NCI-H2081 (cell line): ENCODE measurements at regions not wholly inside any gene's neighbourhood (a gene's known extent, or its start where the extent isn't known, plus 50 kb on each side); places are given as distances from the start of the nearest gene placed in this dataset.

ENCODE experiments used
- DNase-seq, 2 experiments: peaks; one replicate each; lab custom pipeline; 2025; lab: John Stamatoyannopoulos, UW

DNA sequence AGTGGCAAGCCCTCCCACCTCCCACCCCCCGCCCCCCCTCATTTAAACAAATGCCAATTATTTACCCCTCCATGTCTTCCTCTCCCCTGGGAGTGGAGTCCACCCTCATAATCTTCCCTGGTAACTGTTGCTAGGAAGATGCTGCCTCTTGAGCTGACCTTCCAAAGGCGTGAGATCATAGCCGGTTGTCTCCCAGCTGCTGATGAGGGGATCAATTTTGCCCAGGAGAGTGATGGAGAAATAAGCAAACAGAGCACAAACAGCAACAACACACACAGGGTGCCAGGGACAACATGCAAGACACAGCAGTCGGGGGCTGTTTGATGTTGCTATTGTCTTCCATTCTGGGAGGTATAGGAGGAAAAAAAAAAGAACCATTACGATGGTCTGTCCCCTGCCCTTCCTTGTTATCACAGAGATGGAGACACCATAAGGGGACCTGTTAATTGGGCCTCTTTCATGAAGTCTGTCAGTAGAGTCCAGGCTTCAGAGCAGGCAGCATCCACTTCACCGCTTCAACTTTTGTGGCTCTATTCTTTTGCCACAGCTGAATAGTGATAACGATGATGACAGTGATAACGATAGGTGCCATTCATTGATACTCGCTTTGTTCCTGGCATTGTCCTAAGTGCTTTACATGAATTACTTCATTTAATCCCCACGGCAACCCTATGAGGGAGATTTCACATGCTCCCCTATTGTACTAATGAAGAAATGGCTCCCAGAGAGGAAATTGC, 76.9 kb upstream of the RGMA start:
- DNase-seq = no peak

DNA sequence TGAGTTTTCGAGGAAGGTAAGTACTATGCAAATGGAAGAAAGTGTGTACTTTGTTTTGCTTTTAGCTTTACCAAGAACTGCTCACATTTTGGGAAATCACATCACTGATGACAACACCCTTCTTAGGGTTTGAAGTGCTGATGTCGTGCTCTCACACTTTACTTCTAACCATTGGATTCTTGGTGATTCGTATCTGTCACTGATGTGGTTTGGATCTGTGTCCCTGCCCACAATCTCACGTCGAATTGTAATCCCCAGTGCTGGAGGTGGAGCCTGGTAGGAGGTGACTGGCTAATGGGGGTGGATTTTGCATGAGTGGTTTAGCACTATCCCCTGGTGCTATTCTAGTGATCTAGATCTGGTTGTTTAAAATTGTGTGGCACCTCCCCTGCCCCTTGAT, 75.4 kb upstream of the RGMA start:
- DNase-seq = no peak

DNA sequence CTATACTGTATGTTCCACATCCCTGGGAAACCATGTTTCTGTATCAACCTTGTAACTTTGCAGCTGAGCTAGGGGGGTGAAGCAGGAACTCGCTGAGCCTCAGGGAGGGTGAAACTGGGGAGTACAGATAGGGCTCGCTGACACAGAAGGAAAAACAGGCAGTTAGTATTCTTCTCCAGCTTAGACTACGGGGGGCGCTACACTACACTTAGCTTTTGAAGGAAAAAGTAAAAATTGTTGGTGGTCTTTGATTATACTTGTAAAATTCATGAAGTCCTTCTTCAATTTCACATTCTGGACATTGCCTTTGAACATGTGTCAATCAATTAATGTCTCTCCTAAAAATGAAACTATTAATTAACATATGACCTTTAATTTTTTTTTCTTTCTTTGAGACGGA, 73.5 kb upstream of the RGMA start:
- DNase-seq = no peak

DNA sequence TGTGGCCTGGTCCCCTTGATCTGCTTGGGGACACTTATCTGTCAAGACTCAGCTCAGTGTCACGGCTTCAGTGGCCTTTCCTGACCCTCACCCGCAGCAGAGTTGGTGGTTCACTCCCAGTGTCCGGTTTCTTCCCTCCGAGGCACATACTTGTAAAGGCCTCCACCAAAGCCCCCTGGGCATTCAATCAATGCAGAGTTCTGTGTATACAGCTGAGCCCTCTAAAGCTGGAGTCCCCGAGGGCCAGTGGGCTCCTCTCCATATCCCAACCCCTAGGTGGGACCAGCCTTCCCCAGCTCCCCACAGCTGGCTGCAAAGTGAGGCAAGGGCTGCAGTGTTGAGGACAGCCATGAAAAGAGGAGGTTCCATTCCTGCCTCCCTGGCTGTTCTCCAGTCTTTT, 70.9 kb upstream of the RGMA start:
- no peak for DNase-seq

DNA sequence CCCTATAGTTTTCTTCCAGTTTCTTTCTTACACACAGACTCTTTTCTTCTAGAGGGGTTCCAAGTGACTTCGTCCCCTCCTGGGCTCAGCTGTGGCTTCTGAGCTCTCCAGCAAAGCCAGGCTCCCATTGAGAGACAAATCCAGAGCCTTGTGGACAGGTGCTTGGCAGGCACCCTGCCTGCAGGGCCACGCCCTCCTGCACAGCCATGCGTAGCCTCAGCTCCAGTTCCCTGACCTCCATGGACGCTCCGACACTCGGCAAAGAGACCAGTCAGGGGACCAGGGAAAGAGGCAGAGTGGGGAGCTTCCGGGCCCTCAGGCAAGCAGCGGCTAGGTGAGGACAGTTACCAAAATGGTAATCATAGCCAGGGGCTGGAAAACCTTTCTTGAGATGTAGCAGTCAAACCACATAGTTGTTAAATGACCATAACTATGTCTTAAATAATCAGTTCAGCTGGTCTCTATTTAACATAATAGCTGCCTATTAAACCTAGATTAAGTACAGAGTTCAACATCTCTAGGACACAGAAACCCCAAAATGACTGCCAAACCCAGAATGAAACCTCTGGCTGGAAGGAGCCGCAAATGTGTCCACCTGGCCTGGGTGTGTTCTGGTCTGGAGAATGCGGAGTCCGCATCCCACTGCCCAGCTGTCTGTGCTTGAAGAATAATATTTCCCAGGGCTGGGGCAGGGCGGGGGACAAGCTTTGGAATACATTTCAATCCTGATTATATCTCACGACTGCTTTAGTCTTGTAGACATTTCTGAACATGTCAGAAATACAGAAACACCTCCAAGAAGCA, 69.3 kb upstream of the RGMA start:
- no peak for DNase-seq

DNA sequence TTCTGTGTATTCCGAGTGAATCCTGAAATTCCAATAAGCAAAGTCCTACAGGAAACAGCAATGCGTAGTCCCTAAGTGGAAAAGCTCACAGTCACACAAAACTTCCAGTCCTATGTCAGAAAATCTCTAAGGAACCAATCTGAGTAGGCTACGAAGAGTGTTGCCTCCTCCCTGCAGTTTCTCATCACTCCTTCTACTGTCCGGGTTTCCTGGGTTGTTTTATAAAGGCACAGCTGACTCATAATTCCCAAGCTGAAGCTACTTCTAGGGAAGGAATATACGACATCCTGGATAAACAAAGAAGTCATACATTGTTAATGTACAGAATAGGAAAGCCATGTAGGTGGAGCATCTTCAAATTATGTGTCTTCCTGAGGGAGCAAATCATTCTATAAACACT, 65.7 kb upstream of the RGMA start:
- DNase-seq = no peak

DNA sequence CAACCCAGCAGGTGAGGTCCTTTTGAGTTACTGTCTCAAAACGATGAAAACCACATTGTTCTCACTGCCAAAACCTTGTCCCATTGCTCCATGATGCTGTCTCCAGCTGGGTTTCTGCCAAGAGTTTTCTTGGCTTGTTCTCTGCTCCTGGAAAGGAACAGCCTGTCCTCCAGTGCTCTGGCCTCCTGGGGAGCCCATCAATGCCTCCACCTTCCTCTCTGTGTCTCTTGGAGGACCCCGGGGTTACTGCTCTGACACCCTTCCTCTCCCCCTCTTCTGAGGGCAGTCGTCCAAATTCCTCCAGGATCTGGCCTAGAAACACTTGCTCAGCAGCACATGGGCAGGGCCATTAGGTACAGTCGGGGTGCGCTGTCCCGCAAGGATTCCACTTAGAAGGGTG, 63.9 kb upstream of the RGMA start:
- DNase-seq = no peak

DNA sequence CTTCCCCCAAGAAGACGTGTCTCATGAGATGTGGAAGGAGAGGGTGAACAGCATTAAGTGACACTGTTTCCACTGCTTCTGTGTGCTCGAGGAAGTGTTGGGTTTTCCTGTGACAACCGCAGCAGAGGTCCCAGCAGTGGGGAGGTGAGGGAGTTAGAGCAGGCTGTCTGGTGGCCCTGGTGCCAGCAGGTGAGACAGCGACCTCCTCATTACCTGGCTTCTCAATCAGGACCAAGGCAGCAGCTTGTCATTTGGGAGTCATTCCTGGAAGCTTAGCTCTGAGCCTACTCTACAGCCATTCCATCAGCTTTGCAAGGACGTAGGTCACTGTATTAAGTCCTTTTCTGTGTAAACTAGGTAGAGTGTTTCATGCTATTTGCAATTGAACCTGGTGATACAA, 63.3 kb upstream of the RGMA start:
- no peak for DNase-seq

DNA sequence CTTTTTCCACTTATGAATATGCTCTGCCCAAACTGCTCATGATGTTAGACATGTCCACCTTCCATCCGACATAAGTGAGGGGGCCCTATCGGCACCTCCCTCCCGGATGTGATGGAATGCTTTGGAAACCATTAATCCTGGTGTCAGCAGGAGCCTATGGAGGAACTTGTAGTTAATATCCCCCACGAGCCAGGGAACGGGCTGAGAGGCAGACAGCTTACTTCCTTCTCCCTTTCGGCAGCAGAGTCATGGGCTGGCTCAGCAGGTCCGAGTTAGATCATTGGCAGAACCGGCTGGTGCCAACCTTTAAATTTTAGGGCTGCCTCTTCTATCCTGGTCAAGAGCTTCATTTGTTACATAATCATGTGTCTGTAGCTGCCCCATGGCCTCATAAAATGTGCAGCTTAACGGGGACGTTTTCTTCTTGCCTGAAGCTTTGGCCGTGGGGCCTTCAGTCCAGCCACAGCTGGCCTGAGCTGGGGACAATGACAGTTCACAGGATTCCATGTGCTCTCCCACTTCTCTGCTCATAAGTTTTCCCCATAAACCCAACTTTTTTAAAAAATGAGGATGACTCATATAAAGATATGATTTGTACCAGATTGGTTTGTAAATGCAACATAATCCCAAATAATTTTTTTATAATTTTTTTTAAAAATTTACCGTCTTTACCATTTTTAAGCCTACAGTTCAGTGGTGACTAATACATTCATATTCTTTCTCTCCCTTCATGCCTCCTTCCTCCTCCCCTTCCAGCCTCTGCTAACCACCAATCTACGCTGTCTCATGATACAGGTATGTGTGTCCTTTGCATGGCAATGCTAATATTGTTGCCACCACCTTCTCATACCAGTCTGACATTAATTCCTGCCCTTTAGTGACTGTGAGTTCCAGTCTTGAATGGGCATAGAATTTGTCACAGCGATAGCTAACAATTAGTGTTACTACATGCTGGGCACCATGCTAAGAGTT, 62.2 kb upstream of the RGMA start:
- DNase-seq = no peak

DNA sequence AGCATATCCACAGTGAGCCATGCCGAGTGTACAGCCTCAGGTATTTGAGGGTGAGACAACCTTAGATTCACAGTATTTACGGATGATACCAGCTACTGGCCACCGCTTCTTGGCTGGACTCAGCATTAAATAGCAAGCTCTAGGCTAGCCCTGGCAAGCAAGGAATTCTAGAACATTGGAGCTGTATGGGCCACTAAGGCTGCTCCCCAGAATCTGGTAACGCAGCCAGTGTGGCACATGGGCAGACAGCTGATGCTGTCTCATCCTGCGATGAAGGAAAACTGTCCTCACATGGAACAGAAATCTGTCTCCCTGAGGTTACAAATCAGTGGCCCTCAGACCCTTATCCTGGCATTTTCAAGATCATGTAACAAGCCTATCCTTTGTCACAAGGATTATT, 57.6 kb upstream of the RGMA start:
- DNase-seq = no peak

DNA sequence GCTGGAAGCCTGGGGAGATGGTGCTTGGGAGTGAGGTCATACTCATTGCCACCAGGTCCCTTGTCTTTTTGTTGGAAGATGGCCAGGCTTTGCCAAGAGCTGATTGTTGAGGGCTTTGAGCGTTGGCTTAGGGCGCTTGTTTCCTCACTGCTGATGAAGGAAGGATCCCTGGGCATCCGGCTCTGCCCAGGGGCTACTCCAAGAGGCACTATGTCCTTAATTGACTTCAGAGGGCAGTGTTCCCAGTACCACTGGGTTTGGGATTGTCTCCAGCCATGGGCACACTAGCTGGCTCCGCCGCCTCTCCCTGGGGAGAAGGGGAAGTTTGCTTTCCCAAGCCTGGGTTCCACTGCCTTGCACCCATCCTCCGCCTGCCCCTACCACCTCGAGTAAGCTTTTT, 57.2 kb upstream of the RGMA start:
- DNase-seq = no peak

DNA sequence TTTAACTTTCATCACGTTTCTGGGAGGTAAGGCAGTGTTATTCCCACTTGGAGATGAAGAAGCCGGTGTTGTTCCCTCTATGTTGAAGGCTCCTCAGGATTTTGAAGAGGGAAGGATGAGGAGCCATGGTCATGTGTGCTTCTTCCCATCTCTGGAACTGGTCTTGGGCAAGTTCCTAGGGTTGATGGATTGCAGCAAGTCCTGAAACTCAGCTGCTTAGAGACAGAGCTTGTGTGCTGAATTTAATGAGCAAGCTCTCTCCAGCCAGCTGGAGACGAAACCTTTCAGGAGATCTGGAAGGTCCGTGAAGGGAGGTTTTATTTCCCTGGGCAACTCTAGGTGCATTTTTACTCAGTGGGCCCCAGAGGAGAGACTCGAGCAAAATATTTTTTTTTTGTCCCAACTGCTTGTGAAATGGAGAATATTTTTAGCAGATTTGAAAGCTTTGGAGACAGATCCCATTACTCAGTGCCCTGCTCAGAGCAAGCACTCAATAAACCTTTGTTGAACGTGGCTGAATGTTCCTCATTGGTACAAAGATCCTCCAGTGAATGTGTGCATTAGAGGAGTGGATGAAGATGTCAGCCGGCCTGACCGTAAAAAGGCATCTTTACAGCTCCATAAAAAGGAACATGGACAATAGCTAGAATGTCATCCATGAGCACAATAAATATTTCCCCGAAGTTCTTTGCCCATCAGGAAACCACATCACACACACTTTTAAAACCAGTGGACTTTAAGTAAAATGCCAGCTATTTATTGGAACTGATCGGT, 55.6 kb upstream of the RGMA start:
- no peak for DNase-seq

DNA sequence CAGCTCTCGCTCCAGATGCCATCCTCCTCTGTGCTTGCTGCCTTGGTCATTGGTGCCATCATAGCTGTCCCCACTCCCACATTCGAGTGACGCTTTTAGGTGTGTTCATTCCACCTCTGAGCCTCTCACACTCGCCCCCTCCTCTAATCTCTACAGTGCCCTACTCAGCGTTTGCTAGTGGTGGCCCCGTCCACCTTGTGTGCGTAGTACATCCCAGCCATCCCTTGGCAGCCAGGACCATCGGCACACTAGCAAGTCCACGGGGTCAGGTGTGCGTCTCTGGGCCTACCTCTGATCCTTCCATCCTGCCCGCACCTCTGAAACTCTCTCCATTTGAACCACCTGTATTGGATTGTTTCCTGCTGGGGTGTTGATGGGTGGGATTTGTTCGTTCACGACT, 54.2 kb upstream of the RGMA start:
- no peak for DNase-seq

DNA sequence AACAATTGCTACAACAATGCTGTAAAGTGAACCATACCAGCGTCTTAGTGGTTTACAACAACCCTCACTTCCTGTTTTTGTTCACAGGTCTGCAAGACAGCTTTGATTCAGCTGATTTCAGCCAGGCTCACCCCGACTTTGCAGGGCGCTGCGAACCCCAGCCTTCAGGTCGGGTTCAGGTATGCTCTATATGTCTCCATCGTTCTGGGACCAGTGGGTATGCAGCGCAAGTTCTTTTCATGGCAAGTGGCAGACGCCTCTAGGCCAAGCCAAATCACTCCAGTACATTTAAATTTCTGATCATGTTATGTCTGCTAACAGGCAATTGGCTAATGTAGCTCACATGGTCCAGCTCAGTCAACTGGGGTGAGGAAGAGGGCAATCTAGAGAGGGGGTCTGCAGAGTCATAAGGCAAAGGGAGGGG, 52.4 kb upstream of the RGMA start:
- DNase-seq = no peak

DNA sequence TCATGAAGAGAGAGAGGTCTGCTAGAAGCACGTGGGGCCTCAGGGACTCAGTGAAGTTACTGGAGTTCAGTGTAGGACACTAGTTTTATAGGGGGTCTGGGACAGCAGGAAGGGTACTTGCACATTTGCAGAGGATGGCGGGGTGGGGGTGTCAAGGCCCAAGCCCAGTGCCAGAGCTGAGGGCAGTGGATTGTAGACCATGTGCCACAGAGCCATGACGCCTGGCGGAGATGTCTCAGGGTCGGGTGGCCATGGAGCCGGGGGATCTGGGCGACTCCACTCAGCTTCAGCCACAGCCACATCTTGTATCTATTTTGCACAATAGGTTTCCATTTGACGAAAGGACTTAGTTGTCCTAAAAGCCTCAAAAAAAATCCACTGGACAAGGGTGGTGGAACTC, 50.4 kb upstream of the RGMA start:
- no peak for DNase-seq

DNA sequence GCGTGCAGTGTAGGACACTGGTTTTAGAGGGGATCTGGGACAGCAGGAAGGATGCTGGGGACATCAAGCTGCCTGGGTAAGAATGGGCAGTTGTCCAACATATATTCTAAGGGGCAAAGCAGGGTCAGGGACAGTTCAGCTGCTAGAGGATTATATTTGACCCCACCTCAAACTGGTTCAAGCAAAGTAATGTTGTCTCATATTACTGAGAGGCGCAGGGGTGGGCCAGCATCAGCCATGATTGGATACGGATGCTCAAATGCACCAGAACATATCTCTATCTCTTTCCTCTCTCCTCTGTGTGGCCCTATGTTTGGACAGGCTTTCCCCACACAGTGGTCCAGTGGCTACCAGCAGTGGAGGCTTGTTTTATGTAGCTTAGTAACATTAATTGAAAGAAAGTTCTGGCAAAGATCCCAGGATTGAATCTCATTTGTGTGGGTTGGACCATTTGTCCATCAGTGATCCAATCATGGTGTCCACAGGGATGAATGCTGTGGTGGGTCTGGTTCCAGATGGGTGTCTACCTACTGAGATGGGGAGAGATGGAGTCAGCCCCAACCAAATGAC, 49.8 kb upstream of the RGMA start:
- DNase-seq = no peak
